NT2/D1 (cell line): ENCODE measurements at regions not wholly inside any gene's neighbourhood (a gene's known extent, or its start where the extent isn't known, plus 50 kb on each side); places are given as distances from the start of the nearest gene placed in this dataset.

ENCODE experiments used
- DNase-seq: peaks from one replicate; pipeline ENCODE4 v3.0.0-alpha.2; 2011; ENCODE audit warnings: low read depth, low spot score
- H3K27me3 ChIP-seq: 2 replicates; pipeline ENCODE4 v1.6.0; 2011; ENCODE audit warnings: mild to moderate bottlenecking; ENCODE audit not compliant: insufficient read length, insufficient read depth
- H3K36me3 ChIP-seq: 2 replicates; pipeline ENCODE4 v1.6.1; 2011; ENCODE audit warnings: mild to moderate bottlenecking, low read length, mixed read lengths; ENCODE audit not compliant: insufficient read depth, insufficient read length
- H3K4me1 ChIP-seq: 2 replicates; pipeline ENCODE4 v1.5.1; 2011; ENCODE audit not compliant: insufficient read depth, insufficient read length
- H3K4me3 ChIP-seq: 2 replicates; pipeline ENCODE4 v1.5.1; 2011; ENCODE audit warnings: low read depth; ENCODE audit not compliant: insufficient read length
- H3K9ac ChIP-seq: 2 replicates; pipeline ENCODE4 v1.6.0; 2011; ENCODE audit warnings: low read depth; ENCODE audit not compliant: insufficient read length
- H3K9me3 ChIP-seq: 2 replicates; pipeline ENCODE4 v1.5.1; 2011; ENCODE audit warnings: mild to moderate bottlenecking, low read length; ENCODE audit not compliant: insufficient read depth
- SUZ12 ChIP-seq: IDR thresholded peaks from 2 replicates; pipeline ENCODE4 v1.6.1; 2011; ENCODE audit not compliant: insufficient read length, insufficient read depth; ENCODE audit errors: extremely low read depth
- YY1 ChIP-seq: IDR thresholded peaks from 2 replicates; pipeline ENCODE4 v1.6.1; 2011; ENCODE audit not compliant: insufficient read length, insufficient read depth
- ZNF274 ChIP-seq: IDR thresholded peaks from 2 replicates; pipeline ENCODE4 v1.6.1; 2011; ENCODE audit warnings: mild to moderate bottlenecking, low read depth, low read length

DNA sequence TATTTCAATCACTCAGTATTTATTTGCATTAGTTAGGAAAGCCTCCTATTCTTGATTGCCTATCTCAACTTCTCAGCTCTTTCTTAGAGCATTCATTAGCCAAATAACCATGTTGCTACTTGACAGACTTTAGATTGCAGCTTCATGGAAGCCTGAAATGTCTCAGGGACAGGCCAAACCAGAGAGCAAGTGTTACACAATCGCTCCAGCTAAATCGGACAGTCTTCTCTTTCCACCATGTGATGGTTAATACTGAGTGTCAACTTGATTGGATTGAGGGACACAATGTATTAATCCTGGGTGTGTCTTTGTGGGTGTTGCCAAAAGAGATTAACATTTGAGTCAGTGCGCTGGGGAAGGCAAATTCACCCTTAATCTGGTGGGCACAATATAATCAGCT, 106.5 kb upstream of the DRD2 start:
- H3K4me3 ChIP-seq, result no peak overlapping the region
- peaks cover 17% of the 10 kb centered on the region for H3K4me1 ChIP-seq
- H3K36me3 ChIP-seq, result no peaks in the 10 kb centered on the region
- no peak for DNase-seq
- H3K27me3 ChIP-seq, result peaks cover 4% of the 10 kb centered on the region
- H3K9me3 ChIP-seq, result no peaks in the 10 kb centered on the region
- H3K9ac ChIP-seq, result no peak overlapping the region
- TF ChIP-seq ZNF274 (no peak), YY1 (no peak), SUZ12 (no peak)

DNA sequence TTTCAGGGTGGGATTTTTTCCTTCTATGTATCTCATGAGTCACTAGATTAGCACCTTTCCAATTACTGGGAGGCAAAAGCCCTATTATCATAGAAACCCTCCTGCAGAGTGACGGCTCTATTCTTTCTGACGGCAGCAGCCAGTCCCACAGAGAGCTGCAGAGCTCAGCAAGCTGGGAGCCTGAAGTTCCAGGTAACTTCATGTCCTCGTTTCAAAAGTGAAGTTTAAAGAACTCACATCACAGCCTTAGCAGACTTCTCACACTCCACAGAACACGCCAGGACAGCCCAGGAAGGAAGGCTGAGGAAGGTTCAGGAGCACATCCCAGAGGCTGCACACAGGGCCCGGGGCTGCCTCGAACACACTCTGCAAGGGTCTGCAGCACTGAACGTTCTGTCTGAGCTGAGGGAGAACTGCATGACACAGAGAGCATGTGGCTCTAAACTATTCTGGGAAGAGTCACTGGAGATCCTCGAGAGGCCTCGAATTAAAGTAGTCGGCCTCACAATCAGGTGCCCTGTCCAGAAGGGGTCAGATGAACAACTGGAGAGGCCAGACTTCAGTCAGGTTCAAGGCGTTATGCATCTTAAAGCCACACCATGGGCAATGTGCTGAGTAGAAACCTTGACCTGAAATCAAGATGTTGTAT, 104.2 kb upstream of the DRD2 start:
- Histone ChIP-seq H3K4me3 (no peak overlapping the region), H3K9ac (no peak overlapping the region), H3K36me3 (no peaks in the 10 kb centered on the region), H3K4me1 (peaks cover 17% of the 10 kb centered on the region), H3K9me3 (no peaks in the 10 kb centered on the region), H3K27me3 (peaks cover 4% of the 10 kb centered on the region)
- TF ChIP-seq SUZ12 (no peak), YY1 (no peak)
- DNase-seq, result no peak

DNA sequence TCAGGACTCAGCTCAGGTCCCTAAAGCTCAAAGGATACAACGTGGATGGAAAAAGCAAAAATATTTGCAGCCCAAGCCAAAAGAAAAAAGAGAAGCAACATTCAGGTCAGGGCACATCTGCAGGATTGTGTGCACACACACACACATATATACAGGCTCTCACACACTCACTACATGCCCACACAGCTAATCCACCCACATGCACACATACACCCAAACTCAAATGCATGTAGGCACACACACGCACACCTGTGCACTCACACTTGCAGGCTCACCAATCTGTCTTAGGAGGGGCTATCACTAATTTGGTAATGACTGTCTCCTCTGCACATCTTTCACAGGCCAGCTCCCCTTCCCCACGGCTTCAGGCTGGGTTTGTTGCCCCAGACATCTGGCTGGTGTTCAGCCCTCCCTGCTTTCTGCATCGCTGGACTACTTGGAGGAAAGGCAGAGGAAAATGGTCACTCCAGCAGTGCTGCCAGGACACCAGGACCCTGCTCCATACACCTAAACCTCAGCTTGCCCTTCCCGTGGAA, 103.6 kb upstream of the DRD2 start:
- no peaks in the 10 kb centered on the region for H3K9me3 ChIP-seq
- H3K36me3 ChIP-seq, result no peaks in the 10 kb centered on the region
- no peak for DNase-seq
- peaks cover 17% of the 10 kb centered on the region for H3K4me1 ChIP-seq
- TF ChIP-seq YY1 (no peak), ZNF274 (no peak), SUZ12 (no peak)
- H3K4me3 ChIP-seq, result no peak overlapping the region
- no peak overlapping the region for H3K9ac ChIP-seq
- peaks cover 4% of the 10 kb centered on the region for H3K27me3 ChIP-seq

DNA sequence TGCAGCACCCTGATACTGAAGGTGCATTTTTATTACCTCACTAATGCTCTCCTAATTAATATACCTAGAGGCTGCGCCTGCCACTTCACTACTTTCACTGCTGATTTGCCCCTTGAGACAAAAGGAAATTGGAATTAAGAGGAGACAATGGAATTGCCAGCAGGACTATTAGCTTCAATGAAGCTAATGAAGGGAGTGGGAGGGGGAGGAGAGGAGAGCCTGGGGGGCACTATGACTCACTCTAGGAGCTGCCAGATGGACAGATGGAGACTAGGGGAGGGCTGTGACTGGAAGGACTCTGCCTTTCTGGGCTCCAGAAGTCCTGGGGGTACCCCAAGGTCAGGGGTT, 102.8 kb upstream of the DRD2 start:
- peaks cover 17% of the 10 kb centered on the region for H3K4me1 ChIP-seq
- H3K9me3 ChIP-seq, result no peaks in the 10 kb centered on the region
- DNase-seq, result no peak
- no peak for TF ChIP-seq ZNF274
- TF ChIP-seq YY1, result no peak
- no peak for TF ChIP-seq SUZ12
- H3K27me3 ChIP-seq, result peaks cover 4% of the 10 kb centered on the region
- no peak overlapping the region for H3K9ac ChIP-seq
- H3K4me3 ChIP-seq, result no peak overlapping the region
- H3K36me3 ChIP-seq, result no peaks in the 10 kb centered on the region

DNA sequence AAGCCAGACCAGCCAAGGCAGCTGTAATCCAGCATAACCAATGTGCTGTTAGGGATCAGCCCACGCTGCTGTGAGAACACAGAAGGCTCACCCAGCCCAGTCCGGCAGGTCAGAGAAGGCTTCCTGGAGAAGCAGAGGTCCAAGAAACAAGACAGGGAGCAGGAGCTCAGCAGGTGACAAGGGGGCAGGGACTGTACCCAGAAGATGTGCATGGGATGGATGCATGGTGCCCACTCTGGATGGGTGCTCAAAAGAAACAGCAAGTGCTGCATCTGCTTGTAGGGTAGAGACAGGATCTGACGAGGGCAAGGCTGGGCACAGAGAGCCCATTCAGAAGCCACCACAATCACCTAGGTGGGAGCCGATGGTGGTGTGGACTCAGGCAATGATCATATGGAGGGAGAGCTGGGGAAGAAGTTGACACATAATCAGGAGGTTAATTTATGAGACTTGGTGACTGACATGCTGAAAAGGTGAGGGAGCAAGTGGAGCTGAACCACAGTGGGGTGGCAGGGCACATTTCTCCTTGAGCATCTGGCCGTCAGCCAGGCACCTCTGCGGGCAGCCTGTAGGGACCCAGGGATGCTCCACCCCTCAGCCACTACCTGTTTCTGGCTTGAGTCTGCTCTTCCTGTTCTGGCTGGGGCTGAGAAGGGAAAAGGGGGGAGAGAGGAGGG, 102.3 kb upstream of the DRD2 start:
- Histone ChIP-seq H3K36me3 (no peaks in the 10 kb centered on the region), H3K27me3 (peaks cover 4% of the 10 kb centered on the region), H3K4me1 (peaks cover 17% of the 10 kb centered on the region), H3K4me3 (no peak overlapping the region), H3K9ac (no peak overlapping the region), H3K9me3 (no peaks in the 10 kb centered on the region)
- TF ChIP-seq ZNF274 (no peak), SUZ12 (no peak), YY1 (no peak)
- DNase-seq, result no peak

DNA sequence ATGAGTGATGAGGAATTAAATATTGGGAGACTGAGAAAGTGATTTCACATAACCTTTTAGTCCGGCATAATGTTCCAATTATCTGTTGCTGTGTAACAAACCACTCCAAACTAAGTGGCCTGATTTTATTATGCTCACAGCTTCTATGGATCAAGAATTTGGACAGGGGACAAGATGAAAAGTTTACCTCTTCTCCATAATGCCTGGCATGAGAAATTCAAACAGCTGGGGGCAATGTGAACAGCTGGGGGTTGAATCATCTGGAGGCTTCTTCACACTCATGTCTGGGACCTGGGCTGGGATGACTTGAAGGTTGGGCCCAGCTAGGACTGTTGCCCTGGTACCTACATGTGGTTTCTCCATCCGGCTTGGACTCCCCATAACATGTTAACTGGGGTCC, 99.4 kb upstream of the DRD2 start:
- H3K36me3 ChIP-seq, result no peaks in the 10 kb centered on the region
- DNase-seq, result no peak
- no peaks in the 10 kb centered on the region for H3K27me3 ChIP-seq
- TF ChIP-seq YY1 (no peak), SUZ12 (no peak), ZNF274 (no peak)
- no peaks in the 10 kb centered on the region for H3K9me3 ChIP-seq
- no peak overlapping the region for H3K9ac ChIP-seq
- H3K4me1 ChIP-seq, result peaks cover 17% of the 10 kb centered on the region
- no peak overlapping the region for H3K4me3 ChIP-seq

DNA sequence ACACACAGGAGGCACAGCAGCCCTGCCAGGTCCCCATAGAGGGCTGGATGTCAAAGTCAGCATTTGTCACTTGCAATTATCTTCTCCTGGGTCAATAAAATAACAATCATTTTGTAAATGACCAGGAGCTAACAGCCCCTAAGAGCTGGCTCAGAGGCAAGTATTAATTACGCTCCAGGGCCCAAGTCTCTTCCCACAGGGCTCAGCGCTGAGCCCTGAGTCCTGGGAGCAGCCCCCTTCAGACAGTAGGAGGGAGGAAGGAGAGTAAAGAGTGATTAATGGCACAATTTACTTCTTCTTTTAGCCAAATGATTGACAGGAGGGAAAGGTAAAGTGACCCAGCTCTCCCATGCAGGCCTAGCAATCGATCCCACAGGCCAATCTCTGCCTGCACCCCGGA, 99.0 kb upstream of the DRD2 start:
- DNase-seq, result no peak
- no peak overlapping the region for H3K4me3 ChIP-seq
- no peak overlapping the region for H3K9ac ChIP-seq
- TF ChIP-seq YY1 (no peak), SUZ12 (no peak), ZNF274 (no peak)
- H3K9me3 ChIP-seq, result no peaks in the 10 kb centered on the region
- H3K27me3 ChIP-seq, result no peaks in the 10 kb centered on the region
- peaks cover 17% of the 10 kb centered on the region for H3K4me1 ChIP-seq
- H3K36me3 ChIP-seq, result no peaks in the 10 kb centered on the region
